Stimulated activated naive CD8-positive, alpha-beta T cell treated with anti-CD3 and anti-CD28 coated beads, Interleukin-15, amount 100 ng/mL, for 72 hours (primary cell): ENCODE measurements at regions not wholly inside any gene's neighbourhood (a gene's known extent, or its start where the extent isn't known, plus 50 kb on each side); places are given as distances from the start of the nearest gene placed in this dataset.

ENCODE experiments used
- ATAC-seq: fragments of 150-1000 bp; cut with Tn5 transposase; 2 replicates; pipeline ENCODE4 v1.10.0; 2021; ENCODE audit warnings: mild to moderate bottlenecking, moderate library complexity
- DNase-seq, 2 donors: peaks; one replicate each; pipeline ENCODE4 v3.0.0; 2021 to 2022
- H3K27ac Mint-ChIP-seq, 2 donors: one replicate each; pipeline ENCODE4 v1.8.0; 2022; ENCODE audit warnings: mild to moderate bottlenecking in 2 of 2, mixed read lengths in 2 of 2, moderate library complexity in 2 of 2
- H3K27me3 Mint-ChIP-seq: one replicate; pipeline ENCODE4 v1.8.0; 2022; ENCODE audit warnings: mixed read lengths
- H3K4me1 Mint-ChIP-seq: one replicate; pipeline ENCODE4 v1.8.0; 2022; ENCODE audit warnings: mild to moderate bottlenecking, mixed read lengths
- H3K4me3 Mint-ChIP-seq, 2 donors: one replicate each; pipeline ENCODE4 v1.8.0; 2022; ENCODE audit warnings: mild to moderate bottlenecking in 2 of 2, mixed read lengths in 2 of 2, moderate library complexity in 1 of 2
- H3K9me3 Mint-ChIP-seq, 2 donors: one replicate each; pipeline ENCODE4 v1.8.0; 2022; ENCODE audit warnings: mixed read lengths in 2 of 2

DNA sequence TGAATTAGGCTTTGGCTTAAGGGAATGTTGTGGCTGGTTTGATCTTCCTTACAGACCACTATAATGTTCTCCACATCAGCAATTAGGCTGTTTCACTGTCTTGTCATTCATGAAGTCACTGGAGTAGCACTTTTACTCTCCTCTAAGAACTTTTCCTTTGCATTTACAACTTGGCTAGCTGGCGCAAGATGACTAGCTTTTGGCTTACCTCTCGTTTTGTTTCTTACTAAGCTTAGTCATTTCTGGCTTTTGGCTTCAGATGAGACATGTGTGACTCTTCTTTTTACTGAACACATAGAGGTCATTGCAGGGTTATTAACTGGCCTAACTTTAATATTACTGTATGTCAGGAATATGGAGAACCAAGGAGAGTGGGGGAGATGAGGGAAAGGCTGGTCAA, 143.2 kb downstream of the PTCHD4 start:
- peaks cover 0 to 12% of the 10 kb centered on the region in 2 donors for H3K9me3 Mint-ChIP-seq
- H3K4me1 Mint-ChIP-seq, result no peaks in the 10 kb centered on the region
- H3K4me3 Mint-ChIP-seq, result no peak overlapping the region
- peak; percentile 33 for ATAC-seq
- H3K27ac Mint-ChIP-seq, result no peak overlapping the region
- DNase-seq, result no peak
- H3K27me3 Mint-ChIP-seq, result no peaks in the 10 kb centered on the region

DNA sequence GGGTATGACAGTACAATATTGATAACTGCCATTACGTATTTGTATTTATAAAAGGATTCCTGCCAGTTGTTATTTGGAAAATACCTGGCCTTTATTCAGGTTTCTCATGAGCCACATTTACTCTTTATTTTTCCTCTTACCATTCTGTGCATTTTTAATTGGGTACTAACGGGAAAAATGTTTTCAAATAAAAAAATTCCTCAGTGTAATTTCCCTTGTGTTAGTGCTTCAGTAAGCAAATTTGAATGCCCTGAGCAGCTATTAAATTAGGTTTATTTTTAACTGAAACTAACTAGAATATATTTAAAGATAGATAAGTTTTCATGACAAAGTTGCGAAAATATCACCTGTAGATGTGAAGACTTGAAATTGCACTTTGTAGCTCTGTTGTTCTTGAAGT, 146.0 kb downstream of the PTCHD4 start:
- DNase-seq (no peak), ATAC-seq (no peak)
- no peak overlapping the region for H3K27ac Mint-ChIP-seq
- peaks cover 2 to 12% of the 10 kb centered on the region in 2 donors for H3K9me3 Mint-ChIP-seq
- H3K4me1 Mint-ChIP-seq, result no peaks in the 10 kb centered on the region
- H3K4me3 Mint-ChIP-seq, result no peak overlapping the region
- H3K27me3 Mint-ChIP-seq, result no peaks in the 10 kb centered on the region

DNA sequence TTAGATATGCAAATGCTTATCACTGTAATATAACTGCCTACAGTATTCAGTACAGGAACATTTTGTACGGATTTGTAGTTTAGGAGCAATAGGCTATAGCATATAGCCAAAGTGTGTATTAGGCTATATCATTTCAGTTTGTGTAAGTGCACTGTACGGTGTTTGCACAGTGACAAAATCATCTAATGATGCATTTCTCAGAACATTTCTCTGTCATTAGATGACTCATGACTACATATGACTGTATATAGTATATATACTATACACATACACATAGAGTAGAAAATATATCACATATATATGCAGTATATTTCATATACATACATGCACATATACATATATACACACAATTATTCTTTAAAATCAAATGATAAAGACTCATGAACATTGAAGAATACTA, 158.4 kb downstream of the PTCHD4 start:
- DNase-seq (no peak), ATAC-seq (no peak)
- no peaks in the 10 kb centered on the region for H3K27me3 Mint-ChIP-seq
- H3K4me1 Mint-ChIP-seq, result no peaks in the 10 kb centered on the region
- H3K4me3 Mint-ChIP-seq, result no peak overlapping the region
- peaks cover 0 to 5% of the 10 kb centered on the region in 2 donors for H3K9me3 Mint-ChIP-seq
- no peak overlapping the region for H3K27ac Mint-ChIP-seq

DNA sequence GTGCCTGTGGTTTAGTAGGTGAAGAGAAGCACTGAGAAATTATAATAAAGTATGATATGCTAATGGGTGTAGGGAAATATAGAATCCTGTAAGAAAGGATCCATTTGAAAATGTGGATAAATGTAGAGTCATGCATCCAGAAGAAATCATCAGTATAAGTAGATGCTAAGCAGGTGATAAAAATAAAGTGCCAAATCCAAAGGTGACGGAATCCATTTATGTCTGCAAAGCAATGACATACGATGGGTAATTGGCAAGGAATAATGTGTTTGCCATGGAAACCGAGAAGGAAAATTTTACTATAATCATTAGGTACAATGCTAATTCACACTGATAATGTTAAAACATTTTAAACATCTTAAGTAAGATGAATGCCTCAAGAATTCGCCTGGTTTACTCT, 163.0 kb downstream of the OPN5 start:
- H3K27ac Mint-ChIP-seq, result no peak overlapping the region
- H3K9me3 Mint-ChIP-seq, result no peaks in the 10 kb centered on the region
- ATAC-seq (no peak), DNase-seq (no peak)
- no peaks in the 10 kb centered on the region for H3K4me1 Mint-ChIP-seq
- H3K27me3 Mint-ChIP-seq, result no peaks in the 10 kb centered on the region
- no peak overlapping the region for H3K4me3 Mint-ChIP-seq

DNA sequence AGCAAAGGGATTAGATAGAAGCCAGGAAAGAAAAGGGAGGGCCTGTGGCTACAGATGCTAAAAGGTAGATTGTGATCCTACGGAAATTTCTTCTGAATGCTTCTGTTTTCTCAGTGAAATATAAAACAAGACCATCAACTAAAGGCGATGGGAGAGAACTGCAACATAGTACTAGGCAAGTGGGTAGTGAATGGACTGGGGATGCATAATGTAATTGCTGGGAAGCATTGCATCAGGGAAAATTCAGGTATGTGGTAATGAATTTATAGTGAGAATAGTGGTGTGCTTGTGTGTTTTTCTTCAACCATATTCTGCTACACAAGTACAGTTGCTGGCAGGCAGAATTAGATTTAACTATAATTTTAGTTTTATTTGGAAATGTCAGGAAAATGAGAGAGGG, 156.6 kb downstream of the OPN5 start:
- no peaks in the 10 kb centered on the region for H3K4me1 Mint-ChIP-seq
- no peak for ATAC-seq
- DNase-seq, result no peak

DNA sequence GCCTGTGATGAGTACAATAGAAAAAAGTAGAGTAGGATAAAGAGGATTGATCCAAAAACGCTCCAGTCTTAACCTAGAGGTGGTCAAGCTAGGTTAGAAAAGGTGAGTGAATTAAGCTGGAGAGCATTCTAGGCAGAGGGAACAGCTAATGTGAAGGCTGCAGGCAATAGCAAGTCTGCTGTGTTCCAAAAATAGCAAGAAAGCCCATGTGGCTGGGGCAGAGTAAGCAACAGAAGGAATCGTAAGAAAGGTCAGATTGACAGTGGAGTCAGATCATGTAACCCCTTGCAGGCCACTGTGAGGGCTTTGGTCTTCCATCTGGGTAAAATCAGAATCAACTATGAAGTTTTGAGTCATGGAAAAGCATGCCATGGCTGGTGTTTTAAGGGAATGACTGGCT, 155.0 kb downstream of the OPN5 start:
- Mint-ChIP-seq H3K27me3 (no peaks in the 10 kb centered on the region), H3K9me3 (peaks cover 0 to 12% of the 10 kb centered on the region in 2 donors), H3K4me1 (no peaks in the 10 kb centered on the region), H3K27ac (no peak overlapping the region), H3K4me3 (no peak overlapping the region)
- DNase-seq, result no peak
- ATAC-seq, result no peak

More for the DNA sequence above, 156.6 kb downstream of the OPN5 start:
- H3K9me3 Mint-ChIP-seq, result peaks cover 0 to 12% of the 10 kb centered on the region in 2 donors
- H3K27me3 Mint-ChIP-seq, result no peaks in the 10 kb centered on the region
- H3K4me3 Mint-ChIP-seq, result no peak overlapping the region
- H3K27ac Mint-ChIP-seq, result no peak overlapping the region

DNA sequence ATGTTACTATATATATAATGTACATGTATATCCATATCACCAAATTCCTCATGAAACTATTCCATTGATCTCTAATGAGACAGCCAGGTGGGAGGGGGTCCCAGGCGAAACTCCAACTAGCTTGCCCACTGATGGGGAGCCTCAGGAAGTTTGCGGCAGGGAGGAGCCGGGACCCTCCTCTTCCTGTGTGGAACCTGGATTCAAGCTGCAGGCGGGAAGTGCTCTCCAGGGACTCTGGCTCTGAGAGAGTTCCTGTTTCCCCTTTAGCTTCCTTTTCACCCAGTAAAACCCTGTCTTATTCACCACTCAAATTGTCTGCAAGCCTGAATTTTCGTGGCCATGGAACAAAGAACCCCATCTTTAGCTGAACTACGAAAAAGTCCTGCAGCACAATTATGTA, 152.2 kb downstream of the OPN5 start:
- H3K4me3 Mint-ChIP-seq, result no peak overlapping the region
- ATAC-seq, result no peak
- H3K27ac Mint-ChIP-seq, result no peak overlapping the region
- no peak for DNase-seq
- no peaks in the 10 kb centered on the region for H3K4me1 Mint-ChIP-seq
- H3K9me3 Mint-ChIP-seq, result peaks cover 0 to 12% of the 10 kb centered on the region in 2 donors
- no peaks in the 10 kb centered on the region for H3K27me3 Mint-ChIP-seq

DNA sequence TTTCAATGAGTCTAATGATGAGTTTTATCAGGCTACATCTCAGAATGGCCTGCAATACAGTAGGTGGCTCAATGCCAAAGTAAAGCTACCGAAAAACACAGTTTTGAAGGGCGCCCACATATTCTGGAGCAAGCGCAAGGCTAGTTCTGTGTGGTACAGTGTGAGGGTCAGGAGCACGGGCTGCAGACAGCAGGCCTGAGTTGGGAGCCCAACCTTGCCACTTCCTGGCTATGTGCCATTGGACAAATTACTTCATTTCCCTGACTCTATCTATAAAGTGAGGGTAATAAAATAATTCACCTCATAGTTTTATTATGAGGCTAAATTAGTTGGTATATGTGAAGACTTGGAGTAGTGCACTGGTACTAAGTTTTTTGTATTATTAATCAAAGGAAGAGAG, 150.7 kb downstream of the OPN5 start:
- H3K27ac Mint-ChIP-seq, result no peak overlapping the region
- peaks cover 0 to 9% of the 10 kb centered on the region in 2 donors for H3K9me3 Mint-ChIP-seq
- no peak for ATAC-seq
- H3K27me3 Mint-ChIP-seq, result no peaks in the 10 kb centered on the region
- H3K4me1 Mint-ChIP-seq, result no peaks in the 10 kb centered on the region
- no peak overlapping the region for H3K4me3 Mint-ChIP-seq
- DNase-seq, result no peak

DNA sequence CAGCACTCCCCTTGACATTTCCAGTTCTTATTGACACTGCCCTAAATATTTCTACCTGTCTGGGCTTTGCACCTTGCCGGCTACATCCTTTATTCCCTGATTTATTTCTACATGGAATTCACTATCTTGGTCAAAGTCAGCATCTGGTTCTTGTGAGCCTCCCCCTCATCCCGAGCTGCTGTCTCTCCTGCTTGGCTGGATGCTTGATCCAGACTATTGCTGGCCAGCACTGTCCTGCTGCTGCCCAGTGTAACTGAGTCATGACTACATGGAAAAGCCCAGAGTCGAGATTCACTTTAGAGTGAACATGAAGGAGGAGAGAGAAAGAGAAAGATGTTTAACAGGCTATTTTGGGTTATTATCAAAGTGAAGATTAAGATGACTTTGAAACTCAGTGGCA, 142.2 kb downstream of the OPN5 start:
- H3K27me3 Mint-ChIP-seq, result no peaks in the 10 kb centered on the region
- DNase-seq (no peak), ATAC-seq (no peak)
- H3K9me3 Mint-ChIP-seq, result no peaks in the 10 kb centered on the region
- no peaks in the 10 kb centered on the region for H3K4me1 Mint-ChIP-seq
- no peak overlapping the region for H3K27ac Mint-ChIP-seq
- H3K4me3 Mint-ChIP-seq, result no peak overlapping the region

DNA sequence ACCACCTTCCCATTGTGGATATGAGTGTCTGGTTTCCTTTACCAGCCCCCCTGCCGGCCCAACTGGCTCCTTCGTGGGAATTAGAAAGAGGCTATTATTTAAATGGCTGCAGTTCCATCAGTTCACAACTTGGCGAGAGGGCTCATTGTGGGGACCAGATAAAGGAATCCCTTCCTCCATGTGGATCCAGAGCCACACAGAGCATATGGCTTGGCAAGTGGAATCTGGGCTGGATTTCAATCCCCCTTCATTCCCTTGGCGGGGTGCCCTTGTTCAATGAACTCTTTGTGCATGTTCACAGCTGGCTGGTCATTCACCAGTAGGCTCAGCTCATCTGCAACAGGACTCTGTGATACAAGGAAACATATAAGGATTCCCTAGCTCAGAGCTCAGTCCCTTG, 140.6 kb downstream of the OPN5 start:
- Mint-ChIP-seq H3K4me1 (no peaks in the 10 kb centered on the region), H3K9me3 (no peaks in the 10 kb centered on the region), H3K27ac (no peak overlapping the region), H3K27me3 (no peaks in the 10 kb centered on the region), H3K4me3 (no peak overlapping the region)
- no peak for DNase-seq
- no peak for ATAC-seq

DNA sequence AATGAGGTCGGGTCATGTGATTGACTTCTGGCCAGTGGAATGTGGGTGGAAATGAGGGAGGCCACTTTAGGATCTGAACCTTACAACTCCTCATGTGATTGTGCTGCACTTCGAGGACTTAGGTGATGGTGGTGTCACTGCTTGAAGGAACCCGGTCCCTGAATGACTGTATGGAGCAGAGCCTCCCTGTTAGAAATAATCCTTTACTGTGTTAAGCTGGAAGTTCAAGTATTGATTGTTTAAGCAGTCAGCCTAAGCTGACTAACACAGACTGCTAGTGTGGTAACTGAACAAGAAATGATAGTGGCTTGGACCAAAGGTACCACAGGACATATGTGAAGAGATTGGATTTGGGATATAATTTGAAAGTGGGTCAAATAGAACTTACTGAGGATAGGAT, 138.0 kb downstream of the OPN5 start:
- no peak for DNase-seq
- no peak overlapping the region for H3K27ac Mint-ChIP-seq

DNA sequence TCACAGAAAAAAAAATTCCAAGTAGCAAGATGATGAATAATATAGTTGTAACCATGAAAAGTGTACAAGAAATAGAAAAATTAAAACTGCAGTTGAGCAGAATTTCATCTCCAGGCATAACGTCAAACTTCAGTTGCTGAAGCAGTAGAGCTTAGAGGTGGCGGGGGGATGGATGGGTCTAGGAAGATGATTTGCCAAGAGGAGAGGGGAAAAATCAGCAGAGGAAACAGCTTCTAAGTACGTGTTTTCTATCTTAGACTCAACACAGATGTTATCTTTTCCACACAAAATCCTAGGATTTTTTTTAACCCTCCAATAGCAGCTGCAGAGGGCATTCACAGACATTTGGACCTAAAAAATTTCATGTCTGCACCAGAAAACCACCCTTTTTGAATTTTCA, 136.0 kb downstream of the OPN5 start:
- ATAC-seq (no peak), DNase-seq (no peak)
- no peaks in the 10 kb centered on the region for H3K27me3 Mint-ChIP-seq
- no peak overlapping the region for H3K4me3 Mint-ChIP-seq
- no peaks in the 10 kb centered on the region for H3K9me3 Mint-ChIP-seq
- no peak overlapping the region for H3K27ac Mint-ChIP-seq
- no peaks in the 10 kb centered on the region for H3K4me1 Mint-ChIP-seq

More for the DNA sequence above, 138.0 kb downstream of the OPN5 start:
- Mint-ChIP-seq H3K4me1 (no peaks in the 10 kb centered on the region), H3K9me3 (no peaks in the 10 kb centered on the region), H3K4me3 (no peak overlapping the region), H3K27me3 (no peaks in the 10 kb centered on the region)
- ATAC-seq, result no peak

DNA sequence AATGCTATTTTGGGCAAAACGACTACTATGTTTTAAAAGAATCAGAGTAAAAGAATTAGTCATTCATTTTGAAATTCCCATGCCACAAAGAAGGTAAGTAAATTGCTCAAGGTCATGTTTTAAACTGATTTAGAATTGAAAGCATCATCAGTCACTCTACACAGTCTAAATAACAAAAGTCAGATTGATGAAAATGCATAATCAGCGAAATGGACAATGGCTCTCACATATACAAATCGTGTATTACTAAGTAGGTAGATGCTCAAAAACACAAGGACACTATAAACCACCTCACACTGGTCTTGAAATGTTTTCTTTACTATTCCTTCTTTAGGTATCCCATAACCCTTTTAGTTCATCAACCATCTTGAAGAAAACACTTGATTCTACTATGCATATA, 135.4 kb downstream of the OPN5 start:
- Mint-ChIP-seq H3K9me3 (no peaks in the 10 kb centered on the region), H3K27ac (no peak overlapping the region), H3K27me3 (no peaks in the 10 kb centered on the region), H3K4me1 (no peaks in the 10 kb centered on the region), H3K4me3 (no peak overlapping the region)
- DNase-seq (no peak), ATAC-seq (no peak)

DNA sequence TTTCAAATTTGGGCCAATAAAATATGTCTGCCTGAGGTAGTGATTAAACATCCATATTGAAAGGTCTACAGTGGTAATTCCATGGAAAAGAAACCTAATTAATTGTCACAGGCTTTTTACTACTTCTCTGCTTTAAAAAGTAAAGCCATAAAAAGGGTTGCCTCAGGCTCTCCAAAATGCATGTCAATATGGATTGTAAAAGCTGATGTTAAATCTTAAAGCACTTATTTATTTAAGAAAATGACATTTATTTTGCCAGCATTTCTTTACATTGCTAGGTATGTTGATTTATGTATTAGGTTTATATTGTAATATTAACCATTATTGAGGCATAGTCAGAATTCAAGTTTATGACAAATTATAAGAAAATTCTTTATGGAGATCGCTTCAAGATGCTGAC, 133.2 kb downstream of the OPN5 start:
- Mint-ChIP-seq H3K27ac (no peak overlapping the region), H3K4me1 (no peaks in the 10 kb centered on the region), H3K9me3 (no peaks in the 10 kb centered on the region), H3K27me3 (peaks cover 7% of the 10 kb centered on the region), H3K4me3 (no peak overlapping the region)
- ATAC-seq (no peak), DNase-seq (no peak)

DNA sequence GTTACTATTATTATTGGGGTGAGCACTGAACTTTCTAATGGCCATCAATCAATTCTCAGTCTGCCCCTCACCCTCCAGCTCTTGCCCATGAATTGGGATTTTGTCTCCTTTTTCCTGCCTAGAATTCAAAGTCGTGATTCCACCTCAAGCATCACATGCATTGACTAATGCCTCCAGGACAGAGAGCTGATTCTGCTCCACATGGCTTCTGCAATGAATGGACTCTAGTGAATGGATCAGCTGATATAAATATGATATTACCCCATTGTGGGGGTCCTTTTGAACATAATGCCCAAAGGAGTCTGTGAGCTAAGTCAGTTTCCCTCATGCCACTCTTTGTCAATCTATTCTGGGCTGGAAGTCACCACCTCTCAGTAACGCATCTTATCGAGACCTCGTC, 126.4 kb downstream of the OPN5 start:
- ATAC-seq (no peak), DNase-seq (no peak)
- Mint-ChIP-seq H3K27ac (peak overlapping the region in 1 of 2 donors; percentile 38), H3K4me1 (no peaks in the 10 kb centered on the region), H3K27me3 (peaks cover 8% of the 10 kb centered on the region), H3K9me3 (peaks cover 0 to 4% of the 10 kb centered on the region in 2 donors), H3K4me3 (no peak overlapping the region)

DNA sequence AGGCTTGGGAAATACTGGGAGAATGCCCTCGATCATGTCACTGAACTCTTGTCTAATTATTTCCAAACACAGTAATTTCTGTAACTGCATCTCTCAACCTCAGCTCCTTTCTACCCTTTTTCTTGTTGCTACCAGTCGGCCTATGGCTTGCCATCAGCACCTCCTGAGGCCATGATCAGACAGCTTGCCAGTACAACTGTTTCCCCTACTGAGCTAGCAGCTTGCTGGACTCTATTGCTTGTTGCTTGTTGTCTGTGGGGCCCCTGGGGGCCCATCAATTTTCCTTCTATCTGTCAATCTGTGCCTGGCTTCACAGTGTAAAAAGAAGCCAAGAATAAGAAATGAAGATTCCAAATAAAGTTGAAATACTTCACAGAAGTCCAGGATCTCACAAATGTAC, 123.9 kb downstream of the OPN5 start:
- ATAC-seq, result no peak
- H3K9me3 Mint-ChIP-seq, result peaks cover 0 to 4% of the 10 kb centered on the region in 2 donors

DNA sequence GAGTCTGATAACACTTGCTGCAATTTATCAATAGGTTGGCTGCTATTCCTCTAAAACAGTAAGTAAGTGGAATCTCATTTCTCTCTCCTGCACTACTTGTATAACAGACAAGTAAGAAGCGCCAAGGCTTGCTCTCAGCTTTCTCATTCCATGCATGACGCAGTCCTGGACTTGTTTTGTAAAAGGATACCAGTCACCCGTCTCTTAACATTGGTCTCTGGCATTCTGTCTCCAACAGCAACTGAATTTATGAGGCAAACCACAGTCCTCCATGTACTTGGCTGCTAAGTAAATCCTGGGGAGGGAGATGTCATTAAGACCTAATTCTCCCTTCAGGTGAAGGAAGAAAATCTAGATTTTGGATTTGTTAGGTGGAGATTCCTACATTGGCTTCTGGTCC, 115.4 kb downstream of the OPN5 start:
- Mint-ChIP-seq H3K27me3 (no peaks in the 10 kb centered on the region), H3K9me3 (peaks cover 0 to 5% of the 10 kb centered on the region in 2 donors), H3K4me3 (no peak overlapping the region), H3K4me1 (no peaks in the 10 kb centered on the region), H3K27ac (no peak overlapping the region)
- ATAC-seq (no peak), DNase-seq (no peak)

More for the DNA sequence above, 123.9 kb downstream of the OPN5 start:
- H3K27ac Mint-ChIP-seq, result no peak overlapping the region
- DNase-seq, result no peak
- H3K27me3 Mint-ChIP-seq, result peaks cover 8% of the 10 kb centered on the region
- H3K4me3 Mint-ChIP-seq, result no peak overlapping the region
- no peaks in the 10 kb centered on the region for H3K4me1 Mint-ChIP-seq
